K562 (cell line): ENCODE measurements at regions not wholly inside any gene's neighbourhood (a gene's known extent, or its start where the extent isn't known, plus 50 kb on each side); places are given as distances from the start of the nearest gene placed in this dataset.

Source experiments
- BRF1 ChIP-seq: IDR thresholded peaks from 3 replicates; pipeline ENCODE4 v1.6.1; 2011; ENCODE audit warnings: borderline replicate concordance, mild to moderate bottlenecking; ENCODE audit not compliant: insufficient read length; ENCODE audit errors: extremely low read depth
- CEBPB ChIP-seq: fragments of 450-650 bp; IDR thresholded peaks from 2 replicates; pipeline ENCODE4 v1.6.1; 2016; ENCODE audit warnings: missing genetic modification characterization, missing compliant biosample characterization
- CTCF ChIP-seq, 3 experiments: IDR thresholded peaks in 2 of 3; conservative IDR thresholded peaks in 1 of 3; 2 replicates each; pipeline ENCODE4 v1.5.1; 2011 to 2012; ENCODE audit warnings: low read length in 3 of 3, mild to moderate bottlenecking in 3 of 3, control low read depth in 2 of 3, improper control_type of control experiment in 1 of 3, inconsistent platforms in 1 of 3, low read depth in 1 of 3, mixed read lengths in 1 of 3, moderate library complexity in 1 of 3; ENCODE audit not compliant: insufficient read depth in 2 of 3
- GATAD2B ChIP-seq: fragments of 450-650 bp; IDR thresholded peaks from 2 replicates; pipeline ENCODE4 v1.6.1; 2017; ENCODE audit warnings: mild to moderate bottlenecking, borderline replicate concordance
- JUN ChIP-seq, 2 experiments: sonication (generic) in 1 of 2; formaldehyde crosslinking in 1 of 2; IDR thresholded peaks; 2 replicates each; pipeline versions ENCODE4 v1.6.1 to v1.8.0; 2012 to 2022; ENCODE audit warnings: borderline replicate concordance in 2 of 2, mild to moderate bottlenecking in 2 of 2, improper control_type of control experiment in 1 of 2, low read depth in 1 of 2, low read length in 1 of 2, missing genetic modification reagents in 1 of 2
- MEIS2 ChIP-seq: fragments of 450-650 bp; IDR thresholded peaks from 2 replicates; pipeline ENCODE4 v1.6.1; 2014; ENCODE audit warnings: mild to moderate bottlenecking; ENCODE audit not compliant: partially characterized antibody
- NR2C1 ChIP-seq, 2 experiments: fragments of 450-650 bp; IDR thresholded peaks; 2 replicates each; pipeline ENCODE4 v1.6.1; 2017; ENCODE audit warnings: mild to moderate bottlenecking in 2 of 2, antibody characterized with exemption in 1 of 2, inconsistent platforms in 1 of 2, missing compliant biosample characterization in 1 of 2, missing genetic modification characterization in 1 of 2
- NUFIP1 ChIP-seq: fragments of 450-650 bp; IDR thresholded peaks from 2 replicates; pipeline ENCODE4 v1.6.1; 2018; ENCODE audit not compliant: partially characterized antibody
- PML ChIP-seq: IDR thresholded peaks from 2 replicates; pipeline ENCODE4 v1.6.1; 2012; ENCODE audit warnings: low read length, inconsistent platforms
- POLR2AphosphoS5 ChIP-seq: IDR thresholded peaks from 2 replicates; pipeline ENCODE4 v1.6.1; 2011; ENCODE audit warnings: mild to moderate bottlenecking, low read depth, low read length, moderate library complexity; ENCODE audit not compliant: control insufficient read depth, insufficient read depth
- RBM34 ChIP-seq: fragments of 200-400 bp; formaldehyde crosslinking; IDR thresholded peaks from 2 replicates; pipeline ENCODE4 v1.6.1; 2018; ENCODE audit warnings: low read length, borderline replicate concordance; ENCODE audit not compliant: insufficient read depth
- SP1 ChIP-seq: sonication (generic); formaldehyde crosslinking; IDR thresholded peaks from 2 replicates; pipeline ENCODE4 v1.8.1; 2022; ENCODE audit warnings: mild to moderate bottlenecking, missing genetic modification reagents
- TFAM ChIP-seq: fragments of 250-450 bp; sonication (Bioruptor Pico); conservative IDR thresholded peaks from 2 replicates; pipeline ENCODE4 v1.5.0; 2021; ENCODE audit warnings: mild to moderate bottlenecking, moderate library complexity
- THRB ChIP-seq: fragments of 450-650 bp; formaldehyde crosslinking; conservative IDR thresholded peaks from 2 replicates; pipeline ENCODE4 v1.4.0; 2022; ENCODE audit warnings: mild to moderate bottlenecking, missing genetic modification characterization
- ZFP1 ChIP-seq: fragments of 450-650 bp; formaldehyde crosslinking; IDR thresholded peaks from 2 replicates; pipeline ENCODE4 v1.4.0; 2020; ENCODE audit warnings: mild to moderate bottlenecking, mixed read lengths
- ZNF121 ChIP-seq: sonication (generic); formaldehyde crosslinking; conservative IDR thresholded peaks from 2 replicates; pipeline ENCODE4 v1.8.0; 2022; ENCODE audit warnings: missing genetic modification reagents
- ZNF175 ChIP-seq: fragments of 200-800 bp; sonication (Bioruptor generic); IDR thresholded peaks from 2 replicates; pipeline ENCODE4 v1.6.1; 2016; ENCODE audit warnings: low read depth, mild to moderate bottlenecking, missing genetic modification characterization, missing compliant biosample characterization
- ZNF644 ChIP-seq: fragments of 200-800 bp; sonication (Bioruptor generic); IDR thresholded peaks from 2 replicates; pipeline ENCODE4 v1.6.1; 2016; ENCODE audit warnings: low read depth, missing genetic modification characterization, missing compliant biosample characterization
- ZSCAN32 ChIP-seq: fragments of 450-650 bp; formaldehyde crosslinking; IDR thresholded peaks from 2 replicates; pipeline ENCODE4 v1.4.0; 2020; ENCODE audit warnings: mild to moderate bottlenecking, moderate library complexity
- TF ChIP-seq, protein P1 (sequence below): fragments of 450-650 bp; IDR thresholded peaks from 2 replicates; pipeline ENCODE4 v1.6.1; 2014; ENCODE audit warnings: low read depth, mild to moderate bottlenecking, moderate library complexity, borderline replicate concordance
- TF ChIP-seq, protein P2 (sequence below): IDR thresholded peaks from 2 replicates; pipeline ENCODE4 v1.6.1; 2012; ENCODE audit warnings: low read depth, low read length, improper control_type of control experiment, borderline replicate concordance

DNA sequence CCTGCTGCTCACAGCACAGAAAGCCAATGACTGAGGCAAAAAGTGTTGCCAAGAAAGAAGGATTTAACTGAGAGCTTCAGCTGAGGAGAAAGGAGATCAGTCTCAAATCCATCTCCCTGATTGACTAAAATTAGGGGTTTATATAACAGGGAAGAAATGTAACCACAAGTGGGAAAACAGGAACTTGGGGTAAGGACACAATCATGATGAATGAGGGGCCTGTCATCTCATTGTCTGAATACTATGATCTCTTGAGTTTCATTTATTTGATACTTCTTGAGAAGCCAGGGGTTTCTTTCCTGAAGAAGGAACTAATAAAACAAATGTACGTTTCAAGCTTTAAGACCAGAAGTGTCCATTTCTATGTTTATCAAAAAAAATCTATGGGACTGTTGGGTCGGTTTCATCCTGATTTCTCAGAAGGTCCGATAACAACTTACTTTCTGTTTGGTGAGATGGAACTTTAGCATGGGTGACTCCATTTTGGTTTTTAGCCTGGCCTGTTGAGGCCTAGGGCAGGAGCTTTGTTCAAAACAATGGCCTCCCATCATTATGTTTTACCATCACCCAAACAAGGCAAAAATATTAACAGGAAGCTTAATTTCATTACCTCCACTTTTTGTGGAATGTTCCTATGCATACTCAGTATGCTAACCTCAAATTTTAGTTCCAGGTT is 76.6 kb upstream of the PIAS1 start (continued):
- TF ChIP-seq SP1 (no peak), NUFIP1 (no peak), ZNF644 (tag) (0 out of 2 replicates have a peak, but pooled peaks have one; percentile 50), ZNF121 (CRISPR knock-in tag) (no peak), ZSCAN32 (CRISPR knock-in tag) (no peak), RBM34 (no peak), TFAM (CRISPR knock-in tag) (no peak), THRB (CRISPR knock-in tag) (no peak), ZNF175 (CRISPR knock-in tag) (no peak), PML (no peak), NR2C1 (IDR thresholded peaks at IDR 0.05) (no peak), NR2C1 (tag; IDR thresholded peaks at IDR 0.05) (peak; percentile 52), ZFP1 (CRISPR knock-in tag) (no peak), GATAD2B (no peak), BRF1 (no peak), CEBPB (tag) (no peak), MEIS2 (peak; percentile 72), POLR2AphosphoS5 (no peak), CTCF (IDR thresholded peaks at IDR 0.05 in 2 of 3, conservative IDR thresholded peaks at IDR 0.05 in 1 of 3; ENCODE audit: insufficient read depth in 2 of 3, low read depth in 1 of 3, low read length in 3 of 3) (no peak), JUN (IDR thresholded peaks at IDR 0.05; ENCODE audit: borderline replicate concordance, low read depth, low read length) (no peak), JUN (CRISPR knock-in tag; IDR thresholded peaks at IDR 0.05; ENCODE audit: borderline replicate concordance) (no peak)
- TF ChIP-seq, protein P1, sequence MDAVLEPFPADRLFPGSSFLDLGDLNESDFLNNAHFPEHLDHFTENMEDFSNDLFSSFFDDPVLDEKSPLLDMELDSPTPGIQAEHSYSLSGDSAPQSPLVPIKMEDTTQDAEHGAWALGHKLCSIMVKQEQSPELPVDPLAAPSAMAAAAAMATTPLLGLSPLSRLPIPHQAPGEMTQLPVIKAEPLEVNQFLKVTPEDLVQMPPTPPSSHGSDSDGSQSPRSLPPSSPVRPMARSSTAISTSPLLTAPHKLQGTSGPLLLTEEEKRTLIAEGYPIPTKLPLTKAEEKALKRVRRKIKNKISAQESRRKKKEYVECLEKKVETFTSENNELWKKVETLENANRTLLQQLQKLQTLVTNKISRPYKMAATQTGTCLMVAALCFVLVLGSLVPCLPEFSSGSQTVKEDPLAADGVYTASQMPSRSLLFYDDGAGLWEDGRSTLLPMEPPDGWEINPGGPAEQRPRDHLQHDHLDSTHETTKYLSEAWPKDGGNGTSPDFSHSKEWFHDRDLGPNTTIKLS, result no peak
- TF ChIP-seq, protein P2, sequence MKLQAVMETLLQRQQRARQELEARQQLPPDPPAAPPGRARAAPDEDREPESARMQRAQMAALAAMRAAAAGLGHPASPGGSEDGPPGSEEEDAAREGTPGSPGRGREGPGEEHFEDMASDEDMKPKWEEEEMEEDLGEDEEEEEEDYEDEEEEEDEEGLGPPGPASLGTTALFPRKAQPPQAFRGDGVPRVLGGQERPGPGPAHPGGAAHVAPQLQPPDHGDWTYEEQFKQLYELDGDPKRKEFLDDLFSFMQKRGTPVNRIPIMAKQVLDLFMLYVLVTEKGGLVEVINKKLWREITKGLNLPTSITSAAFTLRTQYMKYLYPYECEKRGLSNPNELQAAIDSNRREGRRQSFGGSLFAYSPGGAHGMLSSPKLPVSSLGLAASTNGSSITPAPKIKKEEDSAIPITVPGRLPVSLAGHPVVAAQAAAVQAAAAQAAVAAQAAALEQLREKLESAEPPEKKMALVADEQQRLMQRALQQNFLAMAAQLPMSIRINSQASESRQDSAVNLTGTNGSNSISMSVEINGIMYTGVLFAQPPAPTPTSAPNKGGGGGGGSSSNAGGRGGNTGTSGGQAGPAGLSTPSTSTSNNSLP, result no peak
